ENCODE measurements at regions not wholly inside any gene's neighbourhood (a gene's known extent, or its start where the extent isn't known, plus 50 kb on each side); places are given as distances from the start of the nearest gene placed in this dataset.

DNA sequence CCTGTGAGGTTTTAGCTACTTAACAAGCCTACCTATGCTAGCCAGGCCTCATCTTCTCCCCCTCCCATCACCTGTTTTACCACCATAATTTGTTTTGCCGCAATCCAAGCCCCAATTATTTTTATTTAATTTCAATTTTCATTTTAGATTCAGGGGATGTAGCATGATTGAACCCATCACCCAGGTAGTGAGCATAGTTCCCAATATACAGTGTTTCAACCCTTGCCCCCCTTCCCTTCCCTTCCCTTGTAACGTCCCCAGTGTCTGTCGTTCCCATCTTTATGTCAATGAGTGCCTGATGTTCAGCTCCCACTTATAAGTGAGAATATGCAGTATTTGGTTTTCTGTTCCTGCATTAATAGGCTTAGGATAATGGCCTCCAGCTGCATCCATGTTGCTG, 885.0 kb downstream of the UQCRFS1 start:
- TF ChIP-seq, protein P1, sequence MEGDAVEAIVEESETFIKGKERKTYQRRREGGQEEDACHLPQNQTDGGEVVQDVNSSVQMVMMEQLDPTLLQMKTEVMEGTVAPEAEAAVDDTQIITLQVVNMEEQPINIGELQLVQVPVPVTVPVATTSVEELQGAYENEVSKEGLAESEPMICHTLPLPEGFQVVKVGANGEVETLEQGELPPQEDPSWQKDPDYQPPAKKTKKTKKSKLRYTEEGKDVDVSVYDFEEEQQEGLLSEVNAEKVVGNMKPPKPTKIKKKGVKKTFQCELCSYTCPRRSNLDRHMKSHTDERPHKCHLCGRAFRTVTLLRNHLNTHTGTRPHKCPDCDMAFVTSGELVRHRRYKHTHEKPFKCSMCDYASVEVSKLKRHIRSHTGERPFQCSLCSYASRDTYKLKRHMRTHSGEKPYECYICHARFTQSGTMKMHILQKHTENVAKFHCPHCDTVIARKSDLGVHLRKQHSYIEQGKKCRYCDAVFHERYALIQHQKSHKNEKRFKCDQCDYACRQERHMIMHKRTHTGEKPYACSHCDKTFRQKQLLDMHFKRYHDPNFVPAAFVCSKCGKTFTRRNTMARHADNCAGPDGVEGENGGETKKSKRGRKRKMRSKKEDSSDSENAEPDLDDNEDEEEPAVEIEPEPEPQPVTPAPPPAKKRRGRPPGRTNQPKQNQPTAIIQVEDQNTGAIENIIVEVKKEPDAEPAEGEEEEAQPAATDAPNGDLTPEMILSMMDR (IDR thresholded peaks at IDR 0.05) = no peak
- no peak for TF ChIP-seq POLR2A (IDR thresholded peaks at IDR 0.05)
